Astrocyte (in vitro differentiated cells and primary cell): ENCODE measurements at regions not wholly inside any gene's neighbourhood (a gene's known extent, or its start where the extent isn't known, plus 50 kb on each side); places are given as distances from the start of the nearest gene placed in this dataset.

Experiments used
- DNase-seq: peaks from one replicate; pipeline ENCODE4 v3.0.0-alpha.2; 2010; ENCODE audit warnings: low read depth
- FAIRE-seq: peaks from 2 replicates; lab custom pipeline; 2011; peaks lifted over from hg19 to GRCh38; lab: Jason Lieb, UNC
- H2AFZ ChIP-seq: 2 replicates; pipeline ENCODE4 v1.6.0; 2012; ENCODE audit warnings: low read depth, low read length, inconsistent platforms
- H3K27ac ChIP-seq: 2 replicates; pipeline ENCODE4 v1.5.1; 2011; ENCODE audit warnings: low read depth, low read length, inconsistent platforms
- H3K27me3 ChIP-seq: 2 replicates; pipeline ENCODE4 v1.6.0; 2011; ENCODE audit warnings: low read length, inconsistent platforms; ENCODE audit not compliant: insufficient read depth
- H3K36me3 ChIP-seq: 2 replicates; pipeline ENCODE4 v1.5.1; 2011; ENCODE audit warnings: low read length, inconsistent platforms; ENCODE audit not compliant: insufficient read depth
- H3K4me1 ChIP-seq: 2 replicates; pipeline ENCODE4 v1.5.1; 2011; ENCODE audit warnings: low read length, inconsistent platforms; ENCODE audit not compliant: insufficient read depth
- H3K4me2 ChIP-seq: 2 replicates; pipeline ENCODE4 v1.6.0; 2012; ENCODE audit warnings: low read length, inconsistent platforms
- H3K4me3 ChIP-seq: 2 replicates; pipeline ENCODE4 v1.5.1; 2011; ENCODE audit warnings: low read depth, mild to moderate bottlenecking, low read length, inconsistent platforms; ENCODE audit not compliant: insufficient read depth
- H3K79me2 ChIP-seq: 2 replicates; pipeline ENCODE4 v1.6.0; 2012; ENCODE audit warnings: mild to moderate bottlenecking, low read length, inconsistent platforms; ENCODE audit not compliant: insufficient read depth
- H3K9ac ChIP-seq: 2 replicates; pipeline ENCODE4 v1.6.0; 2012; ENCODE audit warnings: mild to moderate bottlenecking, low read length, inconsistent platforms
- H3K9me3 ChIP-seq: 2 replicates; pipeline ENCODE4 v1.5.1; 2012; ENCODE audit warnings: low read depth, mild to moderate bottlenecking, low read length, inconsistent platforms; ENCODE audit not compliant: insufficient read depth
- H4K20me1 ChIP-seq: 2 replicates; pipeline ENCODE4 v1.6.0; 2012; ENCODE audit warnings: low read length, inconsistent platforms; ENCODE audit not compliant: insufficient read depth
- H3K27ac Mint-ChIP-seq: one replicate; pipeline ENCODE4 v1.8.0; 2021; ENCODE audit warnings: mild to moderate bottlenecking, mixed read lengths; ENCODE audit not compliant: unreplicated experiment
- H3K27me3 Mint-ChIP-seq: one replicate; pipeline ENCODE4 v1.8.0; 2021; ENCODE audit warnings: low read depth, mixed read lengths; ENCODE audit not compliant: unreplicated experiment
- H3K36me3 Mint-ChIP-seq: one replicate; pipeline ENCODE4 v1.8.0; 2021; ENCODE audit warnings: low read depth, mixed read lengths; ENCODE audit not compliant: unreplicated experiment
- H3K4me1 Mint-ChIP-seq: one replicate; pipeline ENCODE4 v1.8.0; 2021; ENCODE audit warnings: low read depth, mixed read lengths; ENCODE audit not compliant: unreplicated experiment
- H3K4me3 Mint-ChIP-seq: one replicate; pipeline ENCODE4 v1.8.0; 2021; ENCODE audit warnings: mild to moderate bottlenecking, moderate library complexity, mixed read lengths; ENCODE audit not compliant: unreplicated experiment
- H3K9me3 Mint-ChIP-seq: one replicate; pipeline ENCODE4 v1.8.0; 2021; ENCODE audit warnings: mild to moderate bottlenecking, mixed read lengths; ENCODE audit not compliant: unreplicated experiment
- CTCF ChIP-seq: IDR thresholded peaks from 2 replicates; pipeline ENCODE4 v1.5.1; 2011; ENCODE audit warnings: low read depth, mild to moderate bottlenecking, inconsistent platforms, low read length, moderate library complexity; ENCODE audit not compliant: insufficient read depth
- EZH2 ChIP-seq: IDR thresholded peaks from 2 replicates; pipeline ENCODE4 v1.6.1; 2012; ENCODE audit warnings: mild to moderate bottlenecking, low read length, inconsistent platforms; ENCODE audit not compliant: insufficient read depth

DNA sequence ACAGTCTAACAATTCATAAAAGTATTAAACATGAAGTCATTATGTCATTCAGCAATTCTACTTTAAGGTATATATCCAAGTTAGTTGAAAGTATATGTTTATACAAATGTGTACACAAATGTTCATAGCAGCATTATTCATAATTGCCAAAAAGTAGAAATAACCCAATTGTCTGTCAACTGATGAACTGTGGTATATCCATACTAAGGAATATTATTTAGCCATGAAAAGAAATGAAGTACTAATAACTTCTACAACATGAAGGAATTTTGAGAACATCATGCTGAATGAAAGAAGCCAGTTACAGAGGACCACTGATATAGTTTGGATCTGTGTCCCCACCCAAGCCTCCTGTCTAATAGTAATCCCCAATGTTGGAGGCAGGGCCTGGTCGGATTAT is 224.3 kb downstream of the SPATA31D1 start:
- Histone ChIP-seq H3K4me3 (no peak overlapping the region), H3K36me3 (no peaks in the 10 kb centered on the region), H3K4me2 (no peak overlapping the region), H3K27me3 (no peaks in the 10 kb centered on the region), H4K20me1 (no peaks in the 10 kb centered on the region), H3K4me1 (no peaks in the 10 kb centered on the region), H3K79me2 (no peaks in the 10 kb centered on the region), H3K9me3 (no peaks in the 10 kb centered on the region), H2AFZ (no peak overlapping the region), H3K9ac (no peak overlapping the region), H3K27ac (no peak overlapping the region)
- Mint-ChIP-seq H3K36me3 (no peaks in the 10 kb centered on the region), H3K4me3 (no peak overlapping the region), H3K4me1 (no peaks in the 10 kb centered on the region), H3K27me3 (no peaks in the 10 kb centered on the region), H3K9me3 (peaks cover 2% of the 10 kb centered on the region), H3K27ac (no peak overlapping the region)
- TF ChIP-seq EZH2 (no peak), CTCF (no peak)
- DNase-seq (no peak), FAIRE-seq (no peak)

DNA sequence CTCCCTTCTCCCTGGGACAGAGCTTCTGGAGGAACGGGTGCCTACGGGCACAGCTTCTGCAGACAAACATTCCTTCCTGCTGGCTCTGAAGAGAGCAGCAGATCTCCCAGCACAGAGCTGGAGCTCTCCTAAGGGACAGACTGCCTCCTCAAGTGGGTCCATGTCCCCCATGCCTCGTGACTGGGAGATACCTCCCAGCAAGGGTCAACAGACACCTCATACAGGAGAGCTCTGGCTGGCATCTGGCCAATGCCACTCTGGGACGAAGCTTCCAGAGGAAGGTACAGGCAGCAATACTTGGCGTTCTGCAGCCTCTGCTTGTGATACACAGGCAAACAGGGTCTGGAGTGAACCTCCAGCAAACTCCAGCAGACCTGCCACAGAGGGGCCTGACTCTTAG is 227.9 kb downstream of the SPATA31D1 start:
- Histone ChIP-seq H3K4me1 (no peaks in the 10 kb centered on the region), H3K4me2 (no peak overlapping the region), H3K27me3 (no peaks in the 10 kb centered on the region), H4K20me1 (no peaks in the 10 kb centered on the region), H3K27ac (no peak overlapping the region), H3K9me3 (no peaks in the 10 kb centered on the region), H3K79me2 (no peaks in the 10 kb centered on the region), H2AFZ (no peak overlapping the region), H3K9ac (no peak overlapping the region), H3K4me3 (no peak overlapping the region), H3K36me3 (no peaks in the 10 kb centered on the region)
- TF ChIP-seq EZH2 (no peak), CTCF (no peak)
- Mint-ChIP-seq H3K9me3 (peaks cover 5% of the 10 kb centered on the region), H3K4me3 (no peak overlapping the region), H3K36me3 (no peaks in the 10 kb centered on the region), H3K27me3 (no peaks in the 10 kb centered on the region), H3K27ac (no peak overlapping the region), H3K4me1 (no peaks in the 10 kb centered on the region)
- FAIRE-seq (no peak), DNase-seq (no peak)

GRCh38 chr9:82223442-82223841 is 234.9 kb downstream of the SPATA31D1 start:
- no peak overlapping the region for H3K9ac ChIP-seq
- H3K9me3 ChIP-seq = no peaks in the 10 kb centered on the region
- no peaks in the 10 kb centered on the region for H3K79me2 ChIP-seq
- H3K4me1 ChIP-seq = peaks cover 10% of the 10 kb centered on the region
- no peaks in the 10 kb centered on the region for H3K36me3 ChIP-seq
- H3K27me3 ChIP-seq = no peaks in the 10 kb centered on the region
- no peak overlapping the region for H3K27ac ChIP-seq
- Mint-ChIP-seq H3K4me1 (no peaks in the 10 kb centered on the region), H3K4me3 (no peak overlapping the region), H3K27ac (no peak overlapping the region), H3K9me3 (peaks cover 11% of the 10 kb centered on the region), H3K27me3 (no peaks in the 10 kb centered on the region), H3K36me3 (no peaks in the 10 kb centered on the region)
- no peaks in the 10 kb centered on the region for H4K20me1 ChIP-seq
- peak overlapping the region; percentile 3 for H3K4me2 ChIP-seq
- FAIRE-seq (no peak), DNase-seq (peak; percentile 93)
- H2AFZ ChIP-seq = no peak overlapping the region
- H3K4me3 ChIP-seq = no peak overlapping the region
- TF ChIP-seq CTCF = no peak
- TF ChIP-seq EZH2 = no peak
